ENCODE measurements at regions not wholly inside any gene's neighbourhood (a gene's known extent, or its start where the extent isn't known, plus 50 kb on each side); places are given as distances from the start of the nearest gene placed in this dataset.

DNA sequence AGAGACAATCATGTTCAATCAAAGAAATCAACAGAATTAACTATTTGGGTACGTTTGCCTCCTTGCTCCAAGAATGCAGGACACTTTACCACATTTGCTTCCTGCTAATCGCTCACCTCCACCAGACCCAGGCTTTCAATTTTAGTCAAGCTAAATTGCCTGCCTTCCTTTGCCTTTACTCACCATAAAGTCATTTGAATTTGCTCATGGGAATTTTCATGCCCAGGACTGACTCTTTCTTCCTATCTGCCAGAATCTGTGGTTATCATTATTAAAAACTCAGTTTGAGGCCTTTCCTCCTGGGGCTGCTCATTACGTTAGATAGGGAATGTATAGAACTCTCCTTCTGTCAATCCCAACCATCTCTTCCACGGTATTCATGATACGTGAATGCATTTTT is 1935.3 kb upstream of the WWC1 start:
- intact Hi-C loops (cut with micrococcal nuclease) = no loop called here
- H3K36me3 ChIP-seq (replicated peaks in 1 of 2; ENCODE audit: control insufficient read depth in 1 of 2, insufficient read depth in 2 of 2, low read length in 2 of 2) = no peaks in the 10 kb centered on the region
- Mint-ChIP-seq H3K9me3 (peaks cover 0 to 11% (median 0%) of the 10 kb centered on the region in 7 donors), H3K36me3 (no peaks in the 10 kb centered on the region), H3K4me3 (no peak overlapping the region), H3K27ac (no peak overlapping the region), H3K27me3 (ENCODE audit: low read depth in 3 of 3) (no peaks in the 10 kb centered on the region), H3K4me1 (no peaks in the 10 kb centered on the region)
- 100% methylated on average over 1 of the region's 5 CpGs for WGBS (ENCODE audit: insufficient coverage)
- peaks cover 2 to 6% of the 10 kb centered on the region in 2 donors for H3K9me3 ChIP-seq (replicated peaks in 1 of 2; ENCODE audit: control insufficient read depth in 1 of 2, insufficient read depth in 1 of 2, low read length in 2 of 2)
- H3K27me3 ChIP-seq (ENCODE audit: control insufficient read depth in 2 of 2, insufficient read depth in 2 of 2, low read length in 2 of 2) = no peaks in the 10 kb centered on the region
- no peak overlapping the region for H3K9ac ChIP-seq (ENCODE audit: insufficient read depth, low read length, poor library complexity, severe bottlenecking)
- H4K20me1 ChIP-seq (ENCODE audit: insufficient read depth, low read length) = no peaks in the 10 kb centered on the region
- H2AFZ ChIP-seq (ENCODE audit: insufficient read depth, low read depth, low read length, poor library complexity, severe bottlenecking) = no peak overlapping the region
- H3K27ac ChIP-seq (ENCODE audit: low read depth in 1 of 2, low read length in 2 of 2) = no peak overlapping the region
- H3K4me2 ChIP-seq (replicated peaks; ENCODE audit: extremely low read depth, low read length, poor library complexity, severe bottlenecking) = no peak overlapping the region
- H3K79me2 ChIP-seq (ENCODE audit: insufficient read depth, low read length) = no peaks in the 10 kb centered on the region
- H3K4me1 ChIP-seq (ENCODE audit: control insufficient read depth in 1 of 2, insufficient read depth in 2 of 2, low read length in 2 of 2) = no peaks in the 10 kb centered on the region
- H3K4me3 ChIP-seq (replicated peaks in 1 of 3; ENCODE audit: low read depth in 2 of 3, low read length in 3 of 3) = no peak overlapping the region
- TF ChIP-seq, protein P1, sequence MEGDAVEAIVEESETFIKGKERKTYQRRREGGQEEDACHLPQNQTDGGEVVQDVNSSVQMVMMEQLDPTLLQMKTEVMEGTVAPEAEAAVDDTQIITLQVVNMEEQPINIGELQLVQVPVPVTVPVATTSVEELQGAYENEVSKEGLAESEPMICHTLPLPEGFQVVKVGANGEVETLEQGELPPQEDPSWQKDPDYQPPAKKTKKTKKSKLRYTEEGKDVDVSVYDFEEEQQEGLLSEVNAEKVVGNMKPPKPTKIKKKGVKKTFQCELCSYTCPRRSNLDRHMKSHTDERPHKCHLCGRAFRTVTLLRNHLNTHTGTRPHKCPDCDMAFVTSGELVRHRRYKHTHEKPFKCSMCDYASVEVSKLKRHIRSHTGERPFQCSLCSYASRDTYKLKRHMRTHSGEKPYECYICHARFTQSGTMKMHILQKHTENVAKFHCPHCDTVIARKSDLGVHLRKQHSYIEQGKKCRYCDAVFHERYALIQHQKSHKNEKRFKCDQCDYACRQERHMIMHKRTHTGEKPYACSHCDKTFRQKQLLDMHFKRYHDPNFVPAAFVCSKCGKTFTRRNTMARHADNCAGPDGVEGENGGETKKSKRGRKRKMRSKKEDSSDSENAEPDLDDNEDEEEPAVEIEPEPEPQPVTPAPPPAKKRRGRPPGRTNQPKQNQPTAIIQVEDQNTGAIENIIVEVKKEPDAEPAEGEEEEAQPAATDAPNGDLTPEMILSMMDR (IDR thresholded peaks at IDR 0.05) = no peak
- no peak for DNase-seq

DNA sequence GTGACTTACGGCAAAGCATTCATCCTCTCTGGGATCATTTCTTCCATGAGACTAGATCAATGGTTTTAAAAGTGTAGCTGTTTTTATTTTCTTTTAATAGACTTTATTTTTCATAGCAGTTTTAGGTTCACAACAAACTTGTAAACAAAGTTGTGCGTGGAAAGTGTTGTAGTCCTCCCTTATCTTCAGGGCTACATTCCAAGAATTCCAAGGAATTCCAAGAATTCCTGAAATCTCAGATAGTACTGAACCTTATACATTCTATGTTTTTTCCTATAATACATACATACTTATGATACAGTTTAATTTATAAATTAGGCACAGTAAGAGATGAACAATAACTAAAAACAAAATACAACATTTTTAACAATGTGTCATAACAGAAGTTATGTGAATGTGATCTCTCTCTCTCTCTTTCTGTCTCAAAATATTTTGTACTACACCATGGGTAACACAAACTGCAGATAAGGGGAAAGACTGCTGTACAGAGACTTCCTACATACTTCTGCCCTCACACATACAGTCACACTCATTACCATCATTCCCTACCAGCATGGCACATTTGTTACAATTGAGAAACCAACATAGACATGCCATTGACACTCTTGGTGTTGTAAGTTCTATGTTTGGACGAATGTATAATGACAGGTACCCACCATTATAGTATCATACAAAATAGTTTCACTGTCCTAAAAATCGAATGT is 1933.2 kb upstream of the WWC1 start:
- no peaks in the 10 kb centered on the region for H3K27me3 ChIP-seq (ENCODE audit: control insufficient read depth in 2 of 2, insufficient read depth in 2 of 2, low read length in 2 of 2)
- no peak overlapping the region for H3K4me3 ChIP-seq (replicated peaks in 1 of 3; ENCODE audit: low read depth in 2 of 3, low read length in 3 of 3)
- H3K36me3 ChIP-seq (replicated peaks in 1 of 2; ENCODE audit: control insufficient read depth in 1 of 2, insufficient read depth in 2 of 2, low read length in 2 of 2) = no peaks in the 10 kb centered on the region
- H3K4me2 ChIP-seq (replicated peaks; ENCODE audit: extremely low read depth, low read length, poor library complexity, severe bottlenecking) = no peak overlapping the region
- Mint-ChIP-seq H3K27ac (no peak overlapping the region), H3K4me3 (no peak overlapping the region), H3K36me3 (no peaks in the 10 kb centered on the region), H3K4me1 (no peaks in the 10 kb centered on the region), H3K9me3 (peaks cover 0 to 16% (median 7%) of the 10 kb centered on the region in 7 donors), H3K27me3 (ENCODE audit: low read depth in 3 of 3) (no peaks in the 10 kb centered on the region)
- TF ChIP-seq, protein P1 (IDR thresholded peaks at IDR 0.05) = no peak
- H3K9ac ChIP-seq (ENCODE audit: insufficient read depth, low read length, poor library complexity, severe bottlenecking) = no peak overlapping the region
- no peak for DNase-seq
- H3K79me2 ChIP-seq (ENCODE audit: insufficient read depth, low read length) = no peaks in the 10 kb centered on the region
- no peaks in the 10 kb centered on the region for H3K4me1 ChIP-seq (ENCODE audit: control insufficient read depth in 1 of 2, insufficient read depth in 2 of 2, low read length in 2 of 2)
- H3K9me3 ChIP-seq (replicated peaks in 1 of 2; ENCODE audit: control insufficient read depth in 1 of 2, insufficient read depth in 1 of 2, low read length in 2 of 2) = peaks cover 10 to 12% of the 10 kb centered on the region in 2 donors
- H4K20me1 ChIP-seq (ENCODE audit: insufficient read depth, low read length) = no peaks in the 10 kb centered on the region
- intact Hi-C loops (cut with micrococcal nuclease) = no loop called here
- no CpG with 5 or more reads among the region's 4 CpGs for WGBS (ENCODE audit: insufficient coverage)
- H3K27ac ChIP-seq (ENCODE audit: low read depth in 1 of 2, low read length in 2 of 2) = no peak overlapping the region
- H2AFZ ChIP-seq (ENCODE audit: insufficient read depth, low read depth, low read length, poor library complexity, severe bottlenecking) = no peak overlapping the region

All from CD14-positive monocyte (primary cell).